Mucosa of descending colon (tissue), 3 donors: ENCODE measurements at regions not wholly inside any gene's neighbourhood (a gene's known extent, or its start where the extent isn't known, plus 50 kb on each side); places are given as distances from the start of the nearest gene placed in this dataset.

ENCODE experiments used
- ATAC-seq: fragments of 200-7000 bp; cut with Tn5 transposase; one replicate; pipeline ENCODE4 v1.9.1; 2020; ENCODE audit warnings: mild to moderate bottlenecking, moderate library complexity
- DNase-seq, 3 donors: peaks; one replicate each; pipeline ENCODE4 v3.0.0-alpha.2; 2020
- H3K36me3 ChIP-seq: fragments of 200-600 bp; one replicate; pipeline ENCODE4 v1.8.0; 2021; ENCODE audit warnings: low read depth, mild to moderate bottlenecking
- H3K4me1 ChIP-seq: fragments of 200-600 bp; one replicate; pipeline ENCODE4 v1.8.0; 2021; ENCODE audit warnings: low read depth, mild to moderate bottlenecking
- H3K4me3 ChIP-seq: fragments of 200-600 bp; one replicate; pipeline ENCODE4 v1.8.0; 2021; ENCODE audit warnings: mild to moderate bottlenecking
- H3K9me3 ChIP-seq: fragments of 200-600 bp; one replicate; pipeline ENCODE4 v1.8.0; 2021; ENCODE audit warnings: mild to moderate bottlenecking
- intact Hi-C, 2 donors: fragments of 100-400 bp; cut with DNase I in 1 of 2; cut with micrococcal nuclease in 1 of 2; formaldehyde crosslinking; loops; one replicate each; pipeline versions ENCODE4 v1.11.0 to v1.11.1; 2022; cut with DNase I, micrococcal nuclease
- TF ChIP-seq, protein P1 (sequence below): fragments of 200-600 bp; IDR thresholded peaks from one replicate; pipeline ENCODE4 v1.8.0; 2022; ENCODE audit warnings: antibody characterized with exemption, mild to moderate bottlenecking
- donor health status: DM: no; HTN: no; CAD: no; lungs with moderate emphysema.
- donor health status: DM: no; HTN: no; CAD: no.
- donor health status: DM: no; HTN: yes; CAD: no.

DNA sequence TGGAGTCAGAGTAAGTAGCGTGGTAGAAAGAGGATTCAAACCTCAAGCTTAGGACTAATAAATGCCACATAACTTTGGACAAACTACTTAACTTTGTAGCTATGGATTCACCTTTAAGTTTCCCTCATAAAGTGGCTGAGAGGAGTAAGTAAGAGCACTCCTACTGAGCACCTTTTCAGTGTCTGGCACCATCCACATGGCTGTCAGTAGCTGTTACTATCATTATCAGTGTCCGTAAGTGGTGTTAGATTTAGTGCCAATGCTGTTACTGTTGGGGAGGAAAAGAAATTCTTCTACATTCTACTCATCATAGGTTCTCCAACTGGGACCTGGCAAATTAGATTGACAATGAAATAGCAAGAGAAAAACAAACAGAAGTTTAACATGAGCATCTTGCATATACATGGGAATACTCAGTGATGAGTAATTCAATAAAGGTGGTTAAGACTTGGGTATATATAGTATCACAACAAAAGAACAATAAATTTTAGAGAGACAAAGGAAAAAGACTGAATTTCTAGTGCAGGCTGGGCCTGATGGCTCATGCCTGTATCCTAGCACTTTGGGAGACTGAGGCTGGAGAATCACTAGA, 165.6 kb upstream of the NBEA start:
- ATAC-seq = no peak
- DNase-seq = no peak
- intact Hi-C loops = no loop called here
- TF ChIP-seq, protein P1, sequence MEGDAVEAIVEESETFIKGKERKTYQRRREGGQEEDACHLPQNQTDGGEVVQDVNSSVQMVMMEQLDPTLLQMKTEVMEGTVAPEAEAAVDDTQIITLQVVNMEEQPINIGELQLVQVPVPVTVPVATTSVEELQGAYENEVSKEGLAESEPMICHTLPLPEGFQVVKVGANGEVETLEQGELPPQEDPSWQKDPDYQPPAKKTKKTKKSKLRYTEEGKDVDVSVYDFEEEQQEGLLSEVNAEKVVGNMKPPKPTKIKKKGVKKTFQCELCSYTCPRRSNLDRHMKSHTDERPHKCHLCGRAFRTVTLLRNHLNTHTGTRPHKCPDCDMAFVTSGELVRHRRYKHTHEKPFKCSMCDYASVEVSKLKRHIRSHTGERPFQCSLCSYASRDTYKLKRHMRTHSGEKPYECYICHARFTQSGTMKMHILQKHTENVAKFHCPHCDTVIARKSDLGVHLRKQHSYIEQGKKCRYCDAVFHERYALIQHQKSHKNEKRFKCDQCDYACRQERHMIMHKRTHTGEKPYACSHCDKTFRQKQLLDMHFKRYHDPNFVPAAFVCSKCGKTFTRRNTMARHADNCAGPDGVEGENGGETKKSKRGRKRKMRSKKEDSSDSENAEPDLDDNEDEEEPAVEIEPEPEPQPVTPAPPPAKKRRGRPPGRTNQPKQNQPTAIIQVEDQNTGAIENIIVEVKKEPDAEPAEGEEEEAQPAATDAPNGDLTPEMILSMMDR = no peak
- H3K4me1 ChIP-seq = no peaks in the 10 kb centered on the region
- no peaks in the 10 kb centered on the region for H3K9me3 ChIP-seq
- no peak overlapping the region for H3K4me3 ChIP-seq
- no peaks in the 10 kb centered on the region for H3K36me3 ChIP-seq

DNA sequence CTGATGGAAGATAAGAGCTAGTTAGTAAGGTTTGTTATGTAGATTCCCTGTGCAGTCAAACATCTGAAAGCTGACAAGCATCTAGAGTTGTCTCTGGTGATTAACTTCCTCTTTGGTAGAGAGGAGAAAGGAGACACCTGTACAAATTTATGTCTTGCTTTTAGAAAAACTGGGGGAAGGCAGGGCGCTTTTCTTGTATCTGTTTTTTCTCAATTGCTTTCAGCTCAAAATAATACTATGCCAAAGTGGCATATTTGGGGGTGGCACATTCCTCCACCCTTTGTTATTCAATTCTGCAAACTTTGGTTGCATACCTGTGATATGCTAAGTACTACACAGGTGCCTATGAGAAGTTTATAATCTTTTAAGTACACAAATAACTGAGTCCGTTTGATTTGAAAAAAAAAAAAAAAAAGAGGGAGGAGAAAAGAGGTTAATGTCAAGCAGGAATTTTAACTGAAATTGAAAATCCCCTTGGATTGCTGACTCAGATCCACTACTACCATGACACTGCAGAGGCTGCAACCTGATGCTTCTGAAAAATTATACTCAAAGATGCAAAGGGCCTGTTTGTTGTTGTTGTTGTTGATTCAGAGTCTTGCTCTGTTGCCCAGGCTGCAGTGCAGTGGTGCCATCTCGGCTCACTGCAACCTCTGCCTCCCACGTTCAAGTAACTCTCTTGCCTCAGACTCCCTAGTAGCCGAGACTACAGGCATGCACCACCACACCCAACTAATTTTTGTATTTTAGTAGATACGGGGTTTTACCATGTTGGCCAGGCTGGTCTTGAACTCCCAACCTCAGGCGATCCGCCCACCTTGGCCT, 164.8 kb upstream of the NBEA start:
- Histone ChIP-seq H3K9me3 (no peaks in the 10 kb centered on the region), H3K4me3 (no peak overlapping the region), H3K36me3 (no peaks in the 10 kb centered on the region), H3K4me1 (no peaks in the 10 kb centered on the region)
- TF ChIP-seq, protein P1 = no peak
- DNase-seq (no peak), ATAC-seq (no peak)
- intact Hi-C loops = no loop called here

DNA sequence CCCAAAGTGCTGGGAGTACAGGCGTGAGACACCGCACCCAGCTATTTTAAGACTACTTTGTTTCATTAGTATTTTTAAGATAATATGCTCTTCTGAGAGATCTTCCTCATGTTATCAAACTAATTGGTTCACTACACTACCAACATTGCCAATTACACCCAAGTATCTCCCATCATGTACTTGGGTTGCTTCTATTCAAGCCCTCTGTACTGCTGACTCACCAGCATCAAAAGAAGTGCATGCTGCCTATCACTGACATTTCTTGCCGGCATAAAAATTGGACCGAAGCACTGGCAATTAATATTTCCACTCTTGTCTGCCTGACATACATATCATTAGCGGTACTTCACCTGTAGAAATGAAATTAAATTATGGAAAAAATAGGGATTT, 164.2 kb upstream of the NBEA start:
- intact Hi-C loops = no loop called here

DNA sequence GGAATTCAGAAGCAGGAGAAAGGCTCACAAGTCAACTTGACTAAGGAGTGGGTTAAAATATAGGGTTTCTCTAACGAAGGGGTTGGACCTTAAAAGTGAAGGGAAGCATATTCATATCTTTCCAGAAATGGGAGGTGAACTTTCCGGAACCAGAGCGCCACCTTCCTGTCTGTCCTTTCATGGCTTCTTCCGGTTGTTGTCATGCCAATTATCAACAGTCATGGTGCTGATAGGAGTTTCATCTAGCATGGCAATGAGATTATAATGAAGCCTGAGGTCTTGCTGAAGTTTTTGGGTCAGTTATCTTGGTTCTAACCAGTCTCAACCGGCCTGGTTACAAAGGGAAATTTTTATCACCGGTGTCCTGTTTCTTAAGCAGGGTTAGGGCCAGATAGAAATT, 162.9 kb upstream of the NBEA start:
- Histone ChIP-seq H3K4me3 (no peak overlapping the region), H3K4me1 (no peaks in the 10 kb centered on the region), H3K36me3 (no peaks in the 10 kb centered on the region), H3K9me3 (peaks cover 9% of the 10 kb centered on the region)
- TF ChIP-seq, protein P1 = no peak
- no peak for ATAC-seq
- DNase-seq = no peak
- intact Hi-C loops = no loop called here

More for the DNA sequence above, 164.2 kb upstream of the NBEA start:
- H3K4me3 ChIP-seq = no peak overlapping the region
- TF ChIP-seq, protein P1 = no peak
- H3K9me3 ChIP-seq = peaks cover 3% of the 10 kb centered on the region
- no peaks in the 10 kb centered on the region for H3K36me3 ChIP-seq
- H3K4me1 ChIP-seq = no peaks in the 10 kb centered on the region
- ATAC-seq = no peak
- DNase-seq = no peak

DNA sequence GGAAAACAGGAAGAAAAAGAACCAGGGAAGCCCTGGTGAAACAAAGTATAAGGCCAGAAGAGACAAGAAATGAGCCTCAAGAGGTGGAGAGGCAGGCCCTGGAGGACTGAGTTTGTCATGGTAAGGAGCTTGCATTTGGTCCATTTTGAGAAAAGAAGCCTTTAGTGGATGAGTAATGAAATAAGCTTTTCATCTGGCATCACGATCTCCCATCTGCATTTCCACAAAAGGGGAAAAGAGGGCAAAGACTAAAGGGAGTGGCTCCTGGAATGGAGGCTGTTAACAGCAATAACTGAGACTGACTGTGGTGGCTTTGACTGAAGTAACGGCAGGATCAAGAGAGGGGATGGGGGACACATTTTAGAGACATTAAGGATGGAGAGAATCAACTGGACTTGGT, 148.8 kb upstream of the NBEA start:
- no peak for DNase-seq
- intact Hi-C loops = no loop called here
- Histone ChIP-seq H3K36me3 (no peaks in the 10 kb centered on the region), H3K4me1 (no peaks in the 10 kb centered on the region), H3K9me3 (peaks cover 7% of the 10 kb centered on the region), H3K4me3 (no peak overlapping the region)
- no peak for ATAC-seq
- TF ChIP-seq, protein P1 = no peak
